ENCODE measurements at regions not wholly inside any gene's neighbourhood (a gene's known extent, or its start where the extent isn't known, plus 50 kb on each side); places are given as distances from the start of the nearest gene placed in this dataset.

- DNase-seq (ENCODE audit: low read depth), result no peak
Measured at GRCh38 chr15:94535298-94536048, 304.1 kb downstream of the MCTP2 start.

- no peak for DNase-seq (ENCODE audit: low read depth)
Measured at GRCh38 chr15:94536549-94536948, 305.2 kb downstream of the MCTP2 start.

- no peak for DNase-seq (ENCODE audit: low read depth)
Measured at GRCh38 chr15:94538280-94538679, 306.9 kb downstream of the MCTP2 start.

DNA sequence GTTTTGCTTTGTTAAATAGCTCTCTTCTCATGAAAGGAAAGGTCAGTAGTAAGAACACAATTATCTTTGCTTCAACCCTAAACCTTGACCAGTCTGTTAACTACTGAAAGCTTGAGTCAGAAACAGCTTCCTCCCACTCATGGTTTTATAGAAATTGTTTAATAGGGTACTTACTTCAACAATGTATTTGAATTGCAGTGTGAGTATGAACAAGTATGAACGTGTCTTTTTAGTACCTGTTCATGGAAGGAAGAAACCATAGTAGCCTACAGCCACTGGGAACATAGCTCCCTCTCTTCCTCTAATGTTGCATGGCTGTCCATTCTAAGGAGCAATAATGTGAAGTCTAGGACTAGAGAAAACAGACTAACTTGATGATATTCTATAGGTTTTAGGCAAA is 311.0 kb downstream of the MCTP2 start:
- no peak for DNase-seq (ENCODE audit: low read depth)

GRCh38 chr15:94546808-94547207 is 315.4 kb downstream of the MCTP2 start:
- DNase-seq (ENCODE audit: low read depth), result no peak

- no peak for DNase-seq (ENCODE audit: low read depth)
Measured at GRCh38 chr15:94547711-94548110, 316.4 kb downstream of the MCTP2 start.

DNA sequence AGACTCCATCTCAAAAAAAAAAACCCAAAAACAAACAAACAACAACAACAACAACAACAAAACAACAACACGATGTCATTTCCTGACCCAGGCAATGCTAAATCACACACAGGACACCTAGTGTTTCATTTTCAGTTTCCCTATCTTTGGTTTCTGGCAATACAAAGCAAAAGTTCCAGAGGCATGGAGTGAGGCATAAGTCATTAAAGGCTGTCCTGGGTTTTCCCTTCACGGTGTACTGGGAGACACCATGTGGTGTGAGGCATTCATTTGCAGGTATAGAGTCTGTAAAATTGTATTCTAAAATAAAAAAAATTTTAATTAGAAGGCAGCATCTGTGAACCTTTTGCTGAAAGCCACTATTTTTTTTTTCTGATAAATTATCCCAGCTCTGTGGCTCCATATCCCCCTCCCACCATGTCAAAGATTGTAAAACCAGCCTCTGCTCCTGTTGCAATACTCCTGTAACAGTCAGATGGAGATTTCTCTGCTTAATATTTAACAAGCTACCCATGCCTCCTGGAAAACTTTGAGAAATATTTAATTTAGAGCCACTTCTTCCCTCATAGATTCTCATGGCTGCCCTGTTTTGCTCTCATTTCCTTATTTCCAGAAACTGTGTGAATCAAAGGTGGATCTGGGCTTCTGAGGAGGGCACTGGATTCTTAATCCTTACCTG is 324.6 kb downstream of the MCTP2 start:
- DNase-seq (ENCODE audit: low read depth), result no peak

- DNase-seq (ENCODE audit: low read depth), result no peak
Measured at GRCh38 chr15:94561036-94561689, 329.8 kb downstream of the MCTP2 start.

- DNase-seq (ENCODE audit: low read depth), result no peak
Measured at GRCh38 chr15:94563456-94563855, 332.1 kb downstream of the MCTP2 start.

DNA sequence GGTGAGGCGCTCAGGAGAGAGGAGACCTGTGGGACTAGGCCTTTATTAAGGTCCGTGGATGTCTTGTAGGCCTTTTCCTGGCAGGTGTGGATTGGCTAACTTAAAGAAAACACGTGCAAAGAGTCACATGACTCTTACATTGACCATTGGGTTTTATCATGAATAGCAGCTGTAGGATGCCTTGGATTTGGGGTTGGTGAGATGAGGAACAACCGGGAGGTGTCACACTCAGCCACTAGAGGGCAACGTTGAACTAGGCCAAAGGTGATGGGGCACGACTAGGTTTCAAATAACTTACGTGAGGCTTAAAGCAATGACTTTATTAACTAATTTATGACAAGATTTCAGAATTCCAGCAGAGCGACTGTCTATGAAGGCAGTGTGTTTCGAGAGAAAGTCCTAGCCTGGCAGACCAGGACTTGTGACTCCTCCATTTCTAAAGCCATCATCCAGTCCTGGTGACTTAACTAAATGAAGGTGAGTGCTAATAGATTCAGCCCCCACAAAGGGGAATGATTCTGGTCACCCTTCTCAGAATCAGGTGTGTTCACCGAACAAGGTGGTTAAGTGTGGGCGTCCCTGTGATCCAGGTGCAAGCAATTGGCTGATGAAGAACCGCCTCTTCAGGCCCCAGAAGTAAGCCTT is 345.6 kb downstream of the MCTP2 start:
- DNase-seq (ENCODE audit: low read depth), result no peak

GRCh38 chr15:94579286-94579685 is 347.9 kb downstream of the MCTP2 start:
- DNase-seq (ENCODE audit: low read depth), result no peak

DNA sequence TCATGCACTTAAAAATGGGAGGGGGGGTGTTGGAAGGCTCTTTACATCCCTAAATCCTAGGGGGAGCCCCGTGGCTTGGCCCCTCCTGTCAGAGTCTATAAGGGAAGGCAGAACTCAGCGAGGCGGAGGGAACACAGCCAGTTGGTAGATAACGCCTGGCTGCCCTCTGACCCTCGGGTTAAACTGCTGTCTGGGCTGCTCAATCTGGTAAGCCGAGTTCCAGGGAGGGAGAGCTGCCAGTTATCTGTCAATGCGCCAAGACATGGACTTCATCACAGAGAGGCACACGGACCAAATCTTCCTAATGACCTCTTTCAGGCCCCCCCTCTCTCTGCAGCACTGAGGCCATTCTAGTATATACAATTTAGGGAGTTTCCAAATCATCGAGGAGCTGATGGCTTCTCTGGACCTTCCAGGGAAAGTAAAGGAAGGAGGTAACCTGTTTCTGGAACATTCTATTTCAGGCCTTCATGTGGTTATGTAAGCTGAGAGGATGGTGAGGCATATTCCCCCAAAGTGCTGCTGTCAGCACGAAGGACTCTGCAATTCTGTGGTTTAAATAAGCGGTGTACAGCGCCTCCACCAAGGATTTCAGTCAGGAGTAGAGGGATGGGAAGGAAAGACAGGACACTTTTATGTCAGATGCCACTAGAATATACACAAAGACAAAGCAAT is 349.0 kb downstream of the MCTP2 start:
- no peak for DNase-seq (ENCODE audit: low read depth)

DNA sequence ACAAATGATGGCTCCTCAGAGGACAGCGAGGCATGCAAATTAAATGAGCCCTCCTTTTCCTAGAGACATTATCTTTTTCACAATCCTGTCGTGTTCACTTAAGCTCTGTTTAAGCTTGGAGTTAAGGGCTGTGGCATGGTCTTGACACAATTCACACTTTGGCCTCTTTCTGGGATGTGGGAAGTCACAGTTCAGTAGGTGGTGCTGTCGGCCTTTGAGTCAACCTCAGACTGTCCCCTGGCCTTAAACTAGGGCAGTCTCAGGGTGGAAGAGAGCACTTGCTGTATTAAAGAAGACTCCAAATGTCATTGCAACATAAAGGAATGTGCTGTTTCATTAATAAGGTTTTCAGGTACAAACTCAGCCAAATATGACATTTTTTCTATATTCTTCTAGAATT is 351.0 kb downstream of the MCTP2 start:
- no peak for DNase-seq (ENCODE audit: low read depth)

DNA sequence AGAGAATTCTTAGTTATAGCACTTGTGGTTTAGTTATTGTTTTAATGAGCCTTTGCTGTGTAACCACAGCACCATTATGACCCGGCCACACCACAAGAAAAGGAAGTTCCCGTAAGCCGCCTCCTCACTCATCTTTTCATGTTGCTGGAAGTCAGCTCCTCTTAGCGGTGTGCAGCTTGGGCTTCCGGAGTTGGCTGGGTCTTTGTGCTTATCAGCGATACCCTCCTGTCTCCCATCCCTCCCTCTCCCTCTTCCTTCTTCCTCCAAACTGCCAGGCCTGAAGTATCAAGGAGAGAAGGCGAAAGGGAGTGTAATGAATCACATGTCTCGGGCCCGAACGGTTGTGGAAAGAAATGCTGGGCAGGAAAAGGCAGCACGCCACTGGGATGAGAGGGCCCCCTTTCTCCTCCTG is 353.5 kb downstream of the MCTP2 start:
- DNase-seq (ENCODE audit: low read depth), result no peak

DNA sequence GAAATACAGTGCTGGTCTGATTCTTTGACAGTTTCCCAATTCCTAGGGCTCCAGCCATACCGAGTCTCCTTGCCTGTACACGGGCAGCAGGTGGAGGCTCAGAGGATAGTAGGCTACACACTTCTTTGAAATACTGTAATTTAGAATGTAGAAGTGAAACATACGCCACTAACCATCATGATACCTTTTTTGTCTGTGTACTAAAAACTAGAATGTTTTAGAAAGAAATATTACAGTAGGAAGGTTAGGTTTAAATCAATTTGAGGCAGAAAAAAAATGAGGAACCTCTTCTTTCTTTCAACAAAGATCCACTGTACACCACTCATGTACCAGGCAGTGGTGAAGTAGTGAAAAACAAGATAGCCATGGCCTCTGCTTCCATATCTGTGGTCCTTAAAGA is 354.7 kb downstream of the MCTP2 start:
- DNase-seq (ENCODE audit: low read depth), result no peak

GRCh38 chr15:94587113-94587512 is 355.8 kb downstream of the MCTP2 start:
- DNase-seq (ENCODE audit: low read depth), result no peak

- no peak for DNase-seq (ENCODE audit: low read depth)
Measured at GRCh38 chr15:94588993-94589392, 357.6 kb downstream of the MCTP2 start.

DNA sequence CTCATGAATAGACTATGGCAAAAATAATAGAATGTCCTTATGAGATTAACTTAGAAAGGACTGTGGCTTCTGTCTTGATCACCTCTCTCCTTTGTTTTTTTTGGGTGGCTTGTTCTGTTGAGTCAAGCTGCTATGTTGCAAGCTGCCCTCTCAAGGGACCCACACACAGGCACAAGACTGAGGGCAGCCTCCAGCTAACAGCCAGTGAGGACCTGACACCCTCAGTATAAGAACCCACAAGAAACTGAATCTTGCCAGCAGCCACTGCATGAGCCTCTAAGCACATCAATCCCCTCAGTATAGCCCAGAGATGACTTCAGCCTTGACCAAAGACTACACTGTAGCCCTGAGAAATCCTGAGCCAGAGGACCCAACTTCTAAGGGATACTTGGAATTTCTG is 361.1 kb downstream of the MCTP2 start:
- no peak for DNase-seq (ENCODE audit: low read depth)

DNA sequence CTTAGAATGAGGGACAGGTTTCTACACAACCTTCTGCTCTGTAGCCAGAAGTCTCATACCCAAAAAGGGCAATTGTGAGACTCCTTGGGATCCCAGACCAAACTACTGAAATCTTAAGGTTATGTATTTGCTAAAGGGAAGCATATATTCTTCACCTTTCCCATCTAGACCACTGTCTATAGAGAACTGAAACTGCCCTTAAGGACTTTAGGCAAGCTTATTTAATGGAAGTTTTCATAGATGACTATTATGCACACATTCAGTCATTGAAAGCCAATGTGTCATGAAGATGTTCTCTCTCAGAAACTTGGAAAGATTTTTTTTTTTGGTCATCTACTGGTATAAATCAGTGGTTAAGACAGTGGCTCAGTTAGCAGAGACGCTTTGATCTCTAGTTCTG is 365.3 kb downstream of the MCTP2 start:
- DNase-seq (ENCODE audit: low read depth), result no peak

- no peak for DNase-seq (ENCODE audit: low read depth)
Measured at GRCh38 chr15:94600505-94600904, 369.1 kb downstream of the MCTP2 start.

DNA sequence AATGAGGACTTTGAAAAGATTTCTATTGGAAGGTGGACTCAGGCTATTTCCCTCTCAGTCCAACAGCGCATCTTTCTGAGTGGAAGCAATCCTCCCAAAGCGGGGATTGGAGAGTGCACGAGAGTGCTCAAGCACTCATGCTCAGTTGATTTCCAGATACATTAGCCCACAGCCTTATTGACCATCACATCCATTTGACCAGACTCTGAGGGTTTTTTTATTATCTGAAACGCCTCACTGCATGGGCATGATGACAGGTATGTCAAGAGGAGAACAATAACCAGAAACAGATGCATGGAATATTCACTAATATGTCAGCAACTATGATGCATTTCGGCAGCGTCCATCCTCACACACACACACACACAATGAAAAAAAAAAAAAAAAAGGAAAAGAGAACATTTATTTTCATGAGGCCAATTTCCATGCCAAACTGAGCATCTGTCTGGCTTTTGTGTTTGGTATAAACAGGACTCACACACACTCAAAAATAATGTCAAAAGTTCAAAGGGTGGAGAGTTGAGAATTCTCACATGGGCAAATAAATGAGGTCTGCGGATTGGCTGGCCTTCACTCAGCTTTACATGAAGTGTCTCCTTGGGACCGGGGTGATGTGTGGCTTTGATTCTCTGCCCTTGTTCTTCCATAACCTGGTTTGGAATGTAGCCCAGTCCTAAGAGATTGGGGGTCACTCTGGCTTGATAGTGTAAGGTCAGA is 371.6 kb downstream of the MCTP2 start:
- no peak for DNase-seq (ENCODE audit: low read depth)

- DNase-seq (ENCODE audit: low read depth), result no peak
Measured at GRCh38 chr15:94606286-94606685, 374.9 kb downstream of the MCTP2 start.
